ENCODE measurements at regions not wholly inside any gene's neighbourhood (a gene's known extent, or its start where the extent isn't known, plus 50 kb on each side); places are given as distances from the start of the nearest gene placed in this dataset.

- TF ChIP-seq POLR2A (IDR thresholded peaks at IDR 0.05) (no peak), CTCF (IDR thresholded peaks at IDR 0.05) (no peak), EP300 (IDR thresholded peaks at IDR 0.05) (no peak)
These were observed 90.7 kb upstream of the KLHL29 start for GRCh38 chr2:23294238-23294637.

All from ovary (tissue), 3 donors.